ENCODE measurements at regions not wholly inside any gene's neighbourhood (a gene's known extent, or its start where the extent isn't known, plus 50 kb on each side); places are given as distances from the start of the nearest gene placed in this dataset.

GRCh38 chr10:44848211-44848610 is 62.9 kb upstream of the TMEM72 start:
- no peak overlapping the region for H3K4me3 Mint-ChIP-seq (ENCODE audit: unreplicated experiment)
- no peak for DNase-seq (ENCODE audit: low spot score)
- H3K9me3 Mint-ChIP-seq (ENCODE audit: unreplicated experiment) = no peaks in the 10 kb centered on the region
- no peak for TF ChIP-seq CTCF (IDR thresholded peaks at IDR 0.05; ENCODE audit: unreplicated experiment)
- H3K36me3 Mint-ChIP-seq (ENCODE audit: low read depth, unreplicated experiment) = no peaks in the 10 kb centered on the region
- no peaks in the 10 kb centered on the region for H3K4me1 Mint-ChIP-seq (ENCODE audit: unreplicated experiment)
- H3K27ac Mint-ChIP-seq (ENCODE audit: unreplicated experiment) = no peak overlapping the region
- peaks cover 4% of the 10 kb centered on the region for H3K27me3 Mint-ChIP-seq (ENCODE audit: unreplicated experiment)

GRCh38 chr10:44849936-44850335 is 61.2 kb upstream of the TMEM72 start:
- no peak for TF ChIP-seq CTCF (IDR thresholded peaks at IDR 0.05; ENCODE audit: unreplicated experiment)
- no peak overlapping the region for H3K27ac Mint-ChIP-seq (ENCODE audit: unreplicated experiment)

GRCh38 chr10:44850356-44850934 is 60.7 kb upstream of the TMEM72 start:
- Mint-ChIP-seq H3K4me3 (ENCODE audit: unreplicated experiment) (no peak overlapping the region), H3K27ac (ENCODE audit: unreplicated experiment) (no peak overlapping the region), H3K9me3 (ENCODE audit: unreplicated experiment) (no peaks in the 10 kb centered on the region), H3K27me3 (ENCODE audit: unreplicated experiment) (peaks cover 7% of the 10 kb centered on the region), H3K4me1 (ENCODE audit: unreplicated experiment) (no peaks in the 10 kb centered on the region), H3K36me3 (ENCODE audit: low read depth, unreplicated experiment) (no peaks in the 10 kb centered on the region)
- DNase-seq (ENCODE audit: low spot score) = no peak
- TF ChIP-seq CTCF (IDR thresholded peaks at IDR 0.05; ENCODE audit: unreplicated experiment) = no peak

More at GRCh38 chr10:44849936-44850335, 61.2 kb upstream of the TMEM72 start:
- Mint-ChIP-seq H3K27me3 (ENCODE audit: unreplicated experiment) (peaks cover 7% of the 10 kb centered on the region), H3K4me3 (ENCODE audit: unreplicated experiment) (no peak overlapping the region), H3K4me1 (ENCODE audit: unreplicated experiment) (no peaks in the 10 kb centered on the region), H3K36me3 (ENCODE audit: low read depth, unreplicated experiment) (no peaks in the 10 kb centered on the region), H3K9me3 (ENCODE audit: unreplicated experiment) (no peaks in the 10 kb centered on the region)
- DNase-seq (ENCODE audit: low spot score) = no peak

- peaks cover 11% of the 10 kb centered on the region for H3K27me3 Mint-ChIP-seq (ENCODE audit: unreplicated experiment)
- no peaks in the 10 kb centered on the region for H3K36me3 Mint-ChIP-seq (ENCODE audit: low read depth, unreplicated experiment)
- H3K4me3 Mint-ChIP-seq (ENCODE audit: unreplicated experiment) = no peak overlapping the region
- no peaks in the 10 kb centered on the region for H3K9me3 Mint-ChIP-seq (ENCODE audit: unreplicated experiment)
- H3K27ac Mint-ChIP-seq (ENCODE audit: unreplicated experiment) = no peak overlapping the region
- no peak for TF ChIP-seq CTCF (IDR thresholded peaks at IDR 0.05; ENCODE audit: unreplicated experiment)
- no peaks in the 10 kb centered on the region for H3K4me1 Mint-ChIP-seq (ENCODE audit: unreplicated experiment)
- DNase-seq (ENCODE audit: low spot score) = no peak
These were observed 59.7 kb upstream of the TMEM72 start for GRCh38 chr10:44851413-44851812.

- Mint-ChIP-seq H3K9me3 (ENCODE audit: unreplicated experiment) (no peaks in the 10 kb centered on the region), H3K4me3 (ENCODE audit: unreplicated experiment) (no peak overlapping the region), H3K4me1 (ENCODE audit: unreplicated experiment) (no peaks in the 10 kb centered on the region), H3K36me3 (ENCODE audit: low read depth, unreplicated experiment) (no peaks in the 10 kb centered on the region), H3K27ac (ENCODE audit: unreplicated experiment) (no peak overlapping the region), H3K27me3 (ENCODE audit: unreplicated experiment) (peaks cover 11% of the 10 kb centered on the region)
- no peak for DNase-seq (ENCODE audit: low spot score)
- no peak for TF ChIP-seq CTCF (IDR thresholded peaks at IDR 0.05; ENCODE audit: unreplicated experiment)
These were observed 59.3 kb upstream of the TMEM72 start for GRCh38 chr10:44851881-44852280.
